A549 (cell line): ENCODE measurements at regions not wholly inside any gene's neighbourhood (a gene's known extent, or its start where the extent isn't known, plus 50 kb on each side); places are given as distances from the start of the nearest gene placed in this dataset.

ENCODE experiments used
- ATAC-seq, 2 experiments: fragments of 200-7000 bp in 1 of 2; fragments of >200 bp in 1 of 2; cut with Nextera tagmentation in 1 of 2; cut with Tn5 transposase in 1 of 2; 3 replicates each; pipeline versions ENCODE4 v1.8.0 to v1.9.1; 2018 to 2020; ENCODE audit warnings: mild to moderate bottlenecking in 1 of 2, moderate library complexity in 1 of 2
- CTCF ChIA-PET: fragments of 300-600 bp; sonication (Branson Sonifier 250); formaldehyde crosslinking; extraction: SDS; loops from one replicate; lab custom pipeline; 2021; ENCODE audit warnings: antibody characterized with exemption, inconsistent platforms; lab: Yijun Ruan, JAX
- POLR2A ChIA-PET: fragments of 350-600 bp; formaldehyde crosslinking; extraction: SDS; loops from one replicate; lab custom pipeline; 2021; ENCODE audit warnings: antibody characterized with exemption, inconsistent platforms; lab: Yijun Ruan, JAX
- DNase-seq, 2 experiments: peaks; one replicate each; pipeline versions ENCODE4 v3.0.0 to v3.0.0-alpha.2; 2011 to 2016; ENCODE audit warnings: low read depth in 1 of 2, low spot score in 1 of 2
- FAIRE-seq: peaks from 2 replicates; lab custom pipeline; 2011; peaks lifted over from hg19 to GRCh38; lab: Jason Lieb, UNC
- H3K27ac ChIP-seq, 2 experiments: fragments of >200 bp; sonication (Bioruptor Twin); formaldehyde crosslinking; 3 replicates each; pipeline ENCODE4 v1.5.1; 2016 to 2017
- H3K4me1 ChIP-seq: fragments of >200 bp; sonication (Bioruptor Twin); formaldehyde crosslinking; 3 replicates; pipeline ENCODE4 v1.6.1; 2016
- H3K4me2 ChIP-seq: fragments of >200 bp; sonication (Bioruptor Twin); formaldehyde crosslinking; 3 replicates; pipeline ENCODE4 v1.6.1; 2016
- H3K4me3 ChIP-seq: fragments of >200 bp; sonication (Bioruptor Twin); formaldehyde crosslinking; 3 replicates; pipeline ENCODE4 v1.5.1; 2016
- H3K9me3 ChIP-seq: fragments of >200 bp; sonication (Bioruptor Twin); formaldehyde crosslinking; 3 replicates; pipeline ENCODE4 v1.6.1; 2016
- CEBPB ChIP-seq, 2 experiments: fragments of >200 bp in 1 of 2; sonication (Bioruptor Twin) in 1 of 2; formaldehyde crosslinking in 1 of 2; IDR thresholded peaks; 2 replicates each; pipeline ENCODE4 v1.6.1; 2012 to 2016
- EP300 ChIP-seq, 2 experiments: fragments of >200 bp; sonication (Bioruptor Twin); formaldehyde crosslinking; IDR thresholded peaks; 2 replicates in 1 of 2; 3 replicates in 1 of 2; pipeline ENCODE4 v1.6.1; 2016 to 2017
- ESRRA ChIP-seq: fragments of 150-350 bp; IDR thresholded peaks from 2 replicates; pipeline ENCODE4 v1.6.1; 2014; ENCODE audit warnings: mild to moderate bottlenecking, low read length, borderline replicate concordance
- FOSL2 ChIP-seq, 2 experiments: fragments of 450-650 bp in 1 of 2; fragments of >200 bp in 1 of 2; sonication (Bioruptor Twin) in 1 of 2; formaldehyde crosslinking; IDR thresholded peaks; 2 replicates each; pipeline versions ENCODE4 v1.5.0 to v1.6.1; 2016 to 2020; ENCODE audit warnings: mild to moderate bottlenecking in 1 of 2, moderate library complexity in 1 of 2
- GATA3 ChIP-seq: IDR thresholded peaks from 2 replicates; pipeline ENCODE4 v1.6.1; 2012; ENCODE audit warnings: borderline replicate concordance
- HDAC2 ChIP-seq: fragments of 200-600 bp; sonication (generic); IDR thresholded peaks from 2 replicates; pipeline ENCODE4 v1.6.1; 2016
- HOXA7 ChIP-seq: fragments of 250-450 bp; sonication (Bioruptor Pico); IDR thresholded peaks from 2 replicates; pipeline ENCODE4 v1.5.0; 2020; ENCODE audit warnings: mild to moderate bottlenecking, moderate library complexity
- HOXB13 ChIP-seq: fragments of 250-450 bp; sonication (Bioruptor Pico); IDR thresholded peaks from 2 replicates; pipeline ENCODE4 v1.5.0; 2020; ENCODE audit warnings: low read depth, mild to moderate bottlenecking, moderate library complexity
- JUN ChIP-seq, 2 experiments: fragments of >200 bp; sonication (Bioruptor Twin); formaldehyde crosslinking; IDR thresholded peaks; 2 replicates in 1 of 2; 3 replicates in 1 of 2; pipeline ENCODE4 v1.6.1; 2016 to 2017
- JUNB ChIP-seq: fragments of >200 bp; sonication (Bioruptor Twin); formaldehyde crosslinking; IDR thresholded peaks from 2 replicates; pipeline ENCODE4 v1.6.1; 2016
- MAFK ChIP-seq: fragments of 450-650 bp; IDR thresholded peaks from 2 replicates; pipeline ENCODE4 v1.6.1; 2014; ENCODE audit not compliant: partially characterized antibody
- MAZ ChIP-seq: fragments of 150-350 bp; IDR thresholded peaks from 2 replicates; pipeline ENCODE4 v1.6.1; 2014; ENCODE audit warnings: antibody characterized with exemption, low read depth, low read length, borderline replicate concordance
- POLR2AphosphoS2 ChIP-seq: conservative IDR thresholded peaks from 2 replicates; pipeline ENCODE4 v1.6.1; 2012; ENCODE audit warnings: low read length, improper control_type of control experiment, inconsistent platforms
- RAD21 ChIP-seq, 2 experiments: fragments of >200 bp in 1 of 2; sonication (Bioruptor Twin) in 1 of 2; formaldehyde crosslinking in 1 of 2; IDR thresholded peaks in 1 of 2; conservative IDR thresholded peaks in 1 of 2; 2 replicates in 1 of 2; 3 replicates in 1 of 2; pipeline ENCODE4 v1.6.1; 2012 to 2018; ENCODE audit warnings: inconsistent platforms in 1 of 2
- RARB ChIP-seq: fragments of 250-450 bp; sonication (Bioruptor Pico); IDR thresholded peaks from 2 replicates; pipeline ENCODE4 v1.8.0; 2021; ENCODE audit warnings: mild to moderate bottlenecking, moderate library complexity
- SMC3 ChIP-seq: fragments of >200 bp; sonication (Bioruptor Twin); formaldehyde crosslinking; IDR thresholded peaks from 3 replicates; pipeline ENCODE4 v1.6.1; 2018; ENCODE audit warnings: inconsistent platforms
- WGBS: methylation state at CpG from one replicate; pipeline ENCODE4 v1.1.6; 2017; ENCODE audit errors: missing lambda C conversion rate; 5-methylcytosine and 5-hydroxymethylcytosine counted together
- TF ChIP-seq, protein P1 (sequence below): IDR thresholded peaks from 2 replicates; pipeline ENCODE4 v1.6.1; 2012
- TF ChIP-seq, protein P2 (sequence below): IDR thresholded peaks from 2 replicates; pipeline ENCODE4 v1.6.1; 2012; ENCODE audit warnings: low read depth, borderline replicate concordance
- TF ChIP-seq, protein P3 (sequence below): fragments of >200 bp; sonication (Bioruptor Twin); formaldehyde crosslinking; IDR thresholded peaks from 3 replicates; pipeline ENCODE4 v1.5.1; 2016
- TF ChIP-seq, protein P4 (sequence below): IDR thresholded peaks from 2 replicates; pipeline ENCODE4 v1.6.1; 2012
- TF ChIP-seq, protein P5 (sequence below): fragments of 250-450 bp; sonication (Bioruptor Pico); IDR thresholded peaks from 2 replicates; pipeline ENCODE4 v1.5.0; 2020; ENCODE audit warnings: low read depth, mild to moderate bottlenecking, moderate library complexity

DNA sequence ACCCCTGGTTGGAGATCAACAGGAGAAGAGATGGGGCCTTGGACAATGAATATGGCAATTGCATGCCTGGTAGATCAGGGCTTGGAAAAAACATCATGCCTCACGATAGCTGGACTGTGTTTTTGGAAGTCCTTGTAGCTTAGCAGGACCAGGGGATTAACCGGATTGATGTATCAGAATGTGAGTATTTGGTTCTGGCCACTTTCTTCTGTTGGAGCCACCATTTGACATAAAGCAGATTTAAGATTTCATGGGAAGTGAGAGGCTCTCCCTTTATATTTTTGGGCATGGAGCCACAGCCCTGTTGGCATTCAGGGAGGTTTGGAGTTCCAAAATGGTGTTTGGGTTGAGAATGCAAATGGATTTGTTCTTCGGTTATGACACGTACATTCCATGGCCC, 424.7 kb upstream of the MAF start:
- peak overlapping the region; percentile 87 to 94 for H3K27ac ChIP-seq
- H3K4me2 ChIP-seq: peak overlapping the region; percentile 52; the same call in 1 of the 3 replicates
- H3K4me1 ChIP-seq: peaks cover 70% of the 10 kb centered on the region
- FAIRE-seq: no peak
- peaks cover 14% of the 10 kb centered on the region; the same call in 1 of the 3 replicates for H3K9me3 ChIP-seq
- DNase-seq: no peak
- no peak for ATAC-seq
- no peak overlapping the region for H3K4me3 ChIP-seq
- ChIA-PET CTCF (interaction anchor here (1.0 kb wide), 1 partner anchor 423 kb away, joined by 3 read pairs; no protein-coding TSS in a partner anchor), POLR2A (no interaction called here)
- WGBS: 86% methylated on average over 4 of the region's 4 CpGs
- TF ChIP-seq, protein P1, sequence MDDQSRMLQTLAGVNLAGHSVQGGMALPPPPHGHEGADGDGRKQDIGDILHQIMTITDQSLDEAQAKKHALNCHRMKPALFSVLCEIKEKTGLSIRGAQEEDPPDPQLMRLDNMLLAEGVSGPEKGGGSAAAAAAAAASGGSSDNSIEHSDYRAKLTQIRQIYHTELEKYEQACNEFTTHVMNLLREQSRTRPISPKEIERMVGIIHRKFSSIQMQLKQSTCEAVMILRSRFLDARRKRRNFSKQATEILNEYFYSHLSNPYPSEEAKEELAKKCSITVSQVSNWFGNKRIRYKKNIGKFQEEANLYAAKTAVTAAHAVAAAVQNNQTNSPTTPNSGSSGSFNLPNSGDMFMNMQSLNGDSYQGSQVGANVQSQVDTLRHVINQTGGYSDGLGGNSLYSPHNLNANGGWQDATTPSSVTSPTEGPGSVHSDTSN: no peak
- TF ChIP-seq, protein P2, sequence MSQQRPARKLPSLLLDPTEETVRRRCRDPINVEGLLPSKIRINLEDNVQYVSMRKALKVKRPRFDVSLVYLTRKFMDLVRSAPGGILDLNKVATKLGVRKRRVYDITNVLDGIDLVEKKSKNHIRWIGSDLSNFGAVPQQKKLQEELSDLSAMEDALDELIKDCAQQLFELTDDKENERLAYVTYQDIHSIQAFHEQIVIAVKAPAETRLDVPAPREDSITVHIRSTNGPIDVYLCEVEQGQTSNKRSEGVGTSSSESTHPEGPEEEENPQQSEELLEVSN: no peak
- no peak for TF ChIP-seq HOXB13 (CRISPR knock-in tag)

DNA sequence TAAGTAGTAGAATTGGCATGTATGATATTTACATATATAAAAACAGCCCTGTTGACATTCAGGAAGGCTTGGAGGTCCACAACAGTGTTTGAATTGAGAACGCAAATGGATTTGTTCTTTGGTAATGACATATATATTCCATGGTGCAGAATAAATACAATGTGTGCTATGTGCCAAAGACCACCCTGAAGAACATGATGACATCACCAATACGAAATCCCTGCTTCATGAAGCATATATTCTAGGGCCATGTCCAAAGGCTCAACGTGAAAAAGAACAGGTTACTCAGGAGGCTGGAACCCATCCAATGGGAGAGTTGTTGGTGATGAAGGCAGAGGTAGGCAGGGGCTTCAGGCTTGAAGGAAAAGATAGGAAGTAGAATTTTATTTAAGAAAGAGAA, 423.9 kb upstream of the MAF start:
- CTCF ChIA-PET: no interaction called here
- H3K4me1 ChIP-seq: peaks cover 70% of the 10 kb centered on the region
- H3K4me2 ChIP-seq: peak overlapping the region; percentile 52
- no peak for TF ChIP-seq MAFK
- no peak for TF ChIP-seq HDAC2
- no peak for TF ChIP-seq CEBPB (IDR thresholded peaks at IDR 0.05)
- TF ChIP-seq HOXB13 (CRISPR knock-in tag): no peak
- no peak for TF ChIP-seq ESRRA
- TF ChIP-seq POLR2AphosphoS2: no peak
- no peak for TF ChIP-seq RARB
- TF ChIP-seq, protein P3, sequence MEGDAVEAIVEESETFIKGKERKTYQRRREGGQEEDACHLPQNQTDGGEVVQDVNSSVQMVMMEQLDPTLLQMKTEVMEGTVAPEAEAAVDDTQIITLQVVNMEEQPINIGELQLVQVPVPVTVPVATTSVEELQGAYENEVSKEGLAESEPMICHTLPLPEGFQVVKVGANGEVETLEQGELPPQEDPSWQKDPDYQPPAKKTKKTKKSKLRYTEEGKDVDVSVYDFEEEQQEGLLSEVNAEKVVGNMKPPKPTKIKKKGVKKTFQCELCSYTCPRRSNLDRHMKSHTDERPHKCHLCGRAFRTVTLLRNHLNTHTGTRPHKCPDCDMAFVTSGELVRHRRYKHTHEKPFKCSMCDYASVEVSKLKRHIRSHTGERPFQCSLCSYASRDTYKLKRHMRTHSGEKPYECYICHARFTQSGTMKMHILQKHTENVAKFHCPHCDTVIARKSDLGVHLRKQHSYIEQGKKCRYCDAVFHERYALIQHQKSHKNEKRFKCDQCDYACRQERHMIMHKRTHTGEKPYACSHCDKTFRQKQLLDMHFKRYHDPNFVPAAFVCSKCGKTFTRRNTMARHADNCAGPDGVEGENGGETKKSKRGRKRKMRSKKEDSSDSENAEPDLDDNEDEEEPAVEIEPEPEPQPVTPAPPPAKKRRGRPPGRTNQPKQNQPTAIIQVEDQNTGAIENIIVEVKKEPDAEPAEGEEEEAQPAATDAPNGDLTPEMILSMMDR: no peak
- TF ChIP-seq, protein P2: no peak
- ATAC-seq (no peak; a peak in 1 of 6 replicates), FAIRE-seq (no peak), DNase-seq (peak in 1 of 2 experiments; percentile 60)
- no peak overlapping the region for H3K4me3 ChIP-seq
- 17% methylated on average over 3 of the region's 3 CpGs for WGBS
- H3K27ac ChIP-seq: peak overlapping the region; percentile 87 to 94
- POLR2A ChIA-PET: no interaction called here
- H3K9me3 ChIP-seq: peaks cover 13% of the 10 kb centered on the region; the same call in 1 of the 3 replicates

DNA sequence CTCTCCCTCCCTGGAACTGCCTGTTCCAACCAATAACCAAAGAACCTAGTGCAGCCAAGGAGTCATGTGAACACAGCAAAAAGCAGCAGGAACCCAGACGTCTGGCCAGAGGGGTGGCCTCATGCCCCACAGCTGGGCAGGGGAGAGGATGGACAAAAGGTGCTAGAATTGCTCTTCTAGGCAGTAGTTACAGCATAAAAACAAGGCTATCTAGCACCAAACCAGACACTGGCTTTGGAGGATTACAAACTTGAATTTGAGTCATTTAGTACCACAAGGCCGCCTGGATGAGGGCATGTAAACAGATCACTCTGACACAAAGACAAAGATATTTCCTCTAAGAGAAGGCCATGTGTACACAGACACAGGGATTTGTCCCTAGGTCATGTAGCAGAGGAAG, 423.3 kb upstream of the MAF start:
- POLR2A ChIA-PET: no interaction called here
- 8% methylated on average over 2 of the region's 2 CpGs for WGBS
- FAIRE-seq: no peak
- H3K4me2 ChIP-seq: peak overlapping the region; percentile 52
- H3K4me3 ChIP-seq: no peak overlapping the region
- peak; percentile 52 to 78 for ATAC-seq
- TF ChIP-seq, protein P4, sequence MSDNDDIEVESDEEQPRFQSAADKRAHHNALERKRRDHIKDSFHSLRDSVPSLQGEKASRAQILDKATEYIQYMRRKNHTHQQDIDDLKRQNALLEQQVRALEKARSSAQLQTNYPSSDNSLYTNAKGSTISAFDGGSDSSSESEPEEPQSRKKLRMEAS: peak; percentile 83
- TF ChIP-seq GATA3 (peak; percentile 83), FOSL2 (IDR thresholded peaks at IDR 0.05) (0 out of 2 replicates have a peak, but pooled peaks have one; percentile 35), FOSL2 (CRISPR knock-in tag; IDR thresholded peaks at IDR 0.05) (peak; percentile 86), SMC3 (peak; percentile 31; the same call in 1 of the 3 replicates), EP300 (IDR thresholded peaks at IDR 0.05) (peak; percentile 77; a peak in 3 of 5 replicates), JUNB (peak; percentile 81), MAZ (no peak), CEBPB (IDR thresholded peaks at IDR 0.05) (peak in 1 of 2 experiments; percentile 62; a peak in 2 of 4 replicates), RAD21 (conservative IDR thresholded peaks at IDR 0.05 in 1 of 2, IDR thresholded peaks at IDR 0.05 in 1 of 2) (peak; percentile 27 to 47; a peak in 4 of 5 replicates), HOXB13 (CRISPR knock-in tag) (no peak), JUN (IDR thresholded peaks at IDR 0.05) (peak in 1 of 2 experiments; percentile 52; a peak in 2 of 5 replicates), MAFK (no peak), HOXA7 (CRISPR knock-in tag) (no peak)
- TF ChIP-seq, protein P3: no peak
- TF ChIP-seq, protein P5, sequence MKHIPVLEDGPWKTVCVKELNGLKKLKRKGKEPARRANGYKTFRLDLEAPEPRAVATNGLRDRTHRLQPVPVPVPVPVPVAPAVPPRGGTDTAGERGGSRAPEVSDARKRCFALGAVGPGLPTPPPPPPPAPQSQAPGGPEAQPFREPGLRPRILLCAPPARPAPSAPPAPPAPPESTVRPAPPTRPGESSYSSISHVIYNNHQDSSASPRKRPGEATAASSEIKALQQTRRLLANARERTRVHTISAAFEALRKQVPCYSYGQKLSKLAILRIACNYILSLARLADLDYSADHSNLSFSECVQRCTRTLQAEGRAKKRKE (CRISPR knock-in tag): peak; percentile 58; the same call in 1 of the 2 replicates
- TF ChIP-seq, all 56 proteins: peak for 10
- peak overlapping the region; percentile 87 to 94 for H3K27ac ChIP-seq
- peaks cover 7% of the 10 kb centered on the region; the same call in 1 of the 3 replicates for H3K9me3 ChIP-seq
- DNase-seq: peak; percentile 30 to 92
- peaks cover 70% of the 10 kb centered on the region for H3K4me1 ChIP-seq
- CTCF ChIA-PET: interaction anchor here (1.1 kb wide), 1 partner anchor 78 kb away, joined by 3 read pairs; no protein-coding TSS in a partner anchor
